ENCODE measurements at regions not wholly inside any gene's neighbourhood (a gene's known extent, or its start where the extent isn't known, plus 50 kb on each side); places are given as distances from the start of the nearest gene placed in this dataset.

GRCh38 chr14:42070031-42070430 lies 463.4 kb downstream of the LRFN5 start:
- TF ChIP-seq TCF12 (IDR thresholded peaks at IDR 0.05): no peak
- TF ChIP-seq TCF12 (CRISPR knock-in tag; IDR thresholded peaks at IDR 0.05): no peak
- TF ChIP-seq GLI4 (CRISPR knock-in tag; IDR thresholded peaks at IDR 0.05; ENCODE audit: borderline replicate concordance): no peak
- no peak for TF ChIP-seq MTA3 (CRISPR knock-in tag; IDR thresholded peaks at IDR 0.05)
- TF ChIP-seq REST (IDR thresholded peaks at IDR 0.05; ENCODE audit: borderline replicate concordance in 1 of 2, low read depth in 1 of 2, low read length in 2 of 2): no peak
- no peak for TF ChIP-seq TERF1 (CRISPR knock-in tag; IDR thresholded peaks at IDR 0.05)
- no peak for TF ChIP-seq JUND (CRISPR knock-in tag; IDR thresholded peaks at IDR 0.05)
- TF ChIP-seq MAX (IDR thresholded peaks at IDR 0.05): no peak
- no peak for TF ChIP-seq MZF1 (CRISPR knock-in tag; IDR thresholded peaks at IDR 0.05; ENCODE audit: borderline replicate concordance)
